ENCODE measurements at regions not wholly inside any gene's neighbourhood (a gene's known extent, or its start where the extent isn't known, plus 50 kb on each side); places are given as distances from the start of the nearest gene placed in this dataset.
"Not testable (repeated sequence)": the region's sequence is repeated elsewhere in the genome, so short reads cannot be mapped to it uniquely, and the experiment has no call there.

DNA sequence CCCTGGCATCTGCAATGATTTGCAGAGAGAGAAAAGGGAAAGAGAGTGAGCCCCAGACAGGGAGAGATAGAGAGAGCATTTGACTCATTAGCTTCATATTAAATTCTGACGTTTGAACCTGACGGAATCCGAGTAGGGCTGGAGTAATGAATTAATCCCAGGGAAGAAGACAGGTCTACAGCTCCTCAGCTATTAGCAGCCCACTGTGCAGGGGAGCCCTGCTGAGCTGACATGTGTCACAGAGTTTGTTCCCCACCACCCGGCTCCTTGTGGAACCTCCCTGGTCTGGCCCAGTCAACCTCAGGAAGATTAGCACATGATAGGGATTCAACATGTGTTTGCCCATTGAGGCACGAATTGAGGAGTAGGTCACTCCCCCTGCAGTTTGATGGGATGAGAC, 404.0 kb downstream of the BUD13 start:
- intact Hi-C loops (cut with DNase I), result no loop called here
- no peak overlapping the region for H3K27ac ChIP-seq
- no peak for DNase-seq (ENCODE audit: extremely low spot score in 2 of 2)
- H3K4me3 ChIP-seq, result no peak overlapping the region
- TF ChIP-seq POLR2AphosphoS5 (IDR thresholded peaks at IDR 0.05; ENCODE audit: insufficient read depth in 1 of 2, low read depth in 1 of 2) (no peak), POLR2A (IDR thresholded peaks at IDR 0.05) (no peak)
- TF ChIP-seq, protein P1, sequence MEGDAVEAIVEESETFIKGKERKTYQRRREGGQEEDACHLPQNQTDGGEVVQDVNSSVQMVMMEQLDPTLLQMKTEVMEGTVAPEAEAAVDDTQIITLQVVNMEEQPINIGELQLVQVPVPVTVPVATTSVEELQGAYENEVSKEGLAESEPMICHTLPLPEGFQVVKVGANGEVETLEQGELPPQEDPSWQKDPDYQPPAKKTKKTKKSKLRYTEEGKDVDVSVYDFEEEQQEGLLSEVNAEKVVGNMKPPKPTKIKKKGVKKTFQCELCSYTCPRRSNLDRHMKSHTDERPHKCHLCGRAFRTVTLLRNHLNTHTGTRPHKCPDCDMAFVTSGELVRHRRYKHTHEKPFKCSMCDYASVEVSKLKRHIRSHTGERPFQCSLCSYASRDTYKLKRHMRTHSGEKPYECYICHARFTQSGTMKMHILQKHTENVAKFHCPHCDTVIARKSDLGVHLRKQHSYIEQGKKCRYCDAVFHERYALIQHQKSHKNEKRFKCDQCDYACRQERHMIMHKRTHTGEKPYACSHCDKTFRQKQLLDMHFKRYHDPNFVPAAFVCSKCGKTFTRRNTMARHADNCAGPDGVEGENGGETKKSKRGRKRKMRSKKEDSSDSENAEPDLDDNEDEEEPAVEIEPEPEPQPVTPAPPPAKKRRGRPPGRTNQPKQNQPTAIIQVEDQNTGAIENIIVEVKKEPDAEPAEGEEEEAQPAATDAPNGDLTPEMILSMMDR (IDR thresholded peaks at IDR 0.05), result no peak
- no peaks in the 10 kb centered on the region for H3K9me3 ChIP-seq
- H3K36me3 ChIP-seq, result no peaks in the 10 kb centered on the region
- H3K4me1 ChIP-seq, result no peaks in the 10 kb centered on the region
- no peaks in the 10 kb centered on the region for H3K27me3 ChIP-seq

DNA sequence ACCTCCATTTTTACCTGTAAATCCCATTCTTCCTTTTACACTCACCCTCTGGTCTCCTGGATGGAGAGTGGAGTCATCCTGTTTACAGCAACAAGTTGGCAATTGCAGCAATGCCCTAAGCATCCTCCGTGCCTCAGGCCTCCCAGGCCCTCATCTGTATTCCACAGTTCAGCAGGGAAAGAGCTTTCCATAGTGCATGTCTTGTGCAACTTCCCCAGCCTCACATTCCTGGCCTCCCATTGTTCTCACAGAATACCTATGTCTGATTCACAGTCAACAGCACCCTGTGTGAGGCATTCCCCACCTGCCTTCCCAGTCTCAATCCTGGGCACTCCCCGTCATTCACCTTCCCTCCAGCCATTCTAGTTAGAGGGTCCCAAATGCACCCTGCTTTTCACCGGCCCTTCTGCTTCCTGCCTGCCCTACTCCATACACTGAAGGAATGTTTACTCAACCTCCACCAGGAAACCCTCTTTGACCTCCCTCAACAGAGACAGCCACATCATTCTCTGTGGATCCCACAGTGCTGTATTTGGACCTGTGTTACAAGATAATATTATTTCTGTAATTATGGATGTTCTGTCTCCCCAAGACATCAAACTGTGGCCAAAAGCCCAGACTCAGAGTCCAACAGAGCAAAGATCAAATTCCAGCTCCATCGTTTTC, 405.7 kb downstream of the BUD13 start:
- no peak for DNase-seq (ENCODE audit: extremely low spot score in 2 of 2)
- Histone ChIP-seq H3K4me3 (no peak overlapping the region), H3K27me3 (no peaks in the 10 kb centered on the region), H3K9me3 (no peaks in the 10 kb centered on the region), H3K36me3 (no peaks in the 10 kb centered on the region), H3K4me1 (no peaks in the 10 kb centered on the region), H3K27ac (no peak overlapping the region)
- TF ChIP-seq, protein P1 (IDR thresholded peaks at IDR 0.05), result no peak
- TF ChIP-seq POLR2A (IDR thresholded peaks at IDR 0.05), result no peak
- no peak for TF ChIP-seq POLR2AphosphoS5 (IDR thresholded peaks at IDR 0.05; ENCODE audit: insufficient read depth in 1 of 2, low read depth in 1 of 2)
- intact Hi-C loops (cut with DNase I), result no loop called here

DNA sequence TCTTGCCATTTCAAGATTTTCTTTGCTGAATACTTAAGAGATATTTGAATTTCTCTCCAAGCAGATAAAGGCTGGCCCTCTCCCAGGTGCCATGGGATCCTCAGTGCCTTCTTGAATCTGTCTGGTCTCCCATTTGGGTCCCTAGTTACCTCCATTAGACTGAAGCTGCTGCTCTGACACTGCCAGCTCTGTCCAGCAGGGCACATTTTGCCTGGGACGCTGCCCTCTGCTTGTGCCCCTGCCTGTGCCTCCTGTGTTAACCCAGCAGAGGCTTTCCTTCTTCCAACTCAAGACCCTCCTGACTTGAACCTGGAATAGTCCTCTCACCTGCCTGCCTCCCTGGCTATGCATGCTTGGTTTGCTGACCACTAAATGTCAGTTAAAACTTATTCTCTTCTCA, 406.3 kb downstream of the BUD13 start:
- H3K4me3 ChIP-seq, result no peak overlapping the region
- TF ChIP-seq POLR2AphosphoS5 (IDR thresholded peaks at IDR 0.05; ENCODE audit: insufficient read depth in 1 of 2, low read depth in 1 of 2) (no peak), POLR2A (IDR thresholded peaks at IDR 0.05) (no peak)
- TF ChIP-seq, protein P1 (IDR thresholded peaks at IDR 0.05), result no peak
- no peaks in the 10 kb centered on the region for H3K9me3 ChIP-seq
- H3K4me1 ChIP-seq, result no peaks in the 10 kb centered on the region
- no peak for DNase-seq (ENCODE audit: extremely low spot score in 2 of 2)
- H3K27ac ChIP-seq, result no peak overlapping the region
- no peaks in the 10 kb centered on the region for H3K27me3 ChIP-seq
- intact Hi-C loops (cut with DNase I), result no loop called here
- H3K36me3 ChIP-seq, result no peaks in the 10 kb centered on the region

DNA sequence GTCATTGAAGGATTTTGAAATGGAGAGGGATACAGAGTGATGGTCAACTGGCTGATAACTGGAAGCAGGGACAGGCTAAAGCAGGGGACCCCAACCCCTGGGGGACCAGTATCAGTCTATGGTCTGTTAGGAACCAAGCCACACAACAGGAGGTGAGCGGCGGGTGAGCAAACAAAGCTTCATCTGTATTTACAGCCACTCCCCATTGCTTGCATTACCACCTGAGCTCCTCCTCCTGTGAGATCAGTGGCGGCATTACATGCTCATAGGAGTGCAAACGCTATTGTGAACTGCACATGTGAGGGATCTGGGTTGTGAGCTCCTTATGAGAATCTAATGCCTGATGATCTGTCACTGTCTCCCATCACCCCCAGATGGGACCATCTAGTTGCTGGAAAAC, 407.9 kb downstream of the BUD13 start:
- DNase-seq (ENCODE audit: extremely low spot score in 2 of 2); intact Hi-C loops (cut with DNase I); H3K4me3 ChIP-seq; H3K27ac ChIP-seq; H3K4me1 ChIP-seq; H3K36me3 ChIP-seq; H3K27me3 ChIP-seq; H3K9me3 ChIP-seq: not testable (repeated sequence)

DNA sequence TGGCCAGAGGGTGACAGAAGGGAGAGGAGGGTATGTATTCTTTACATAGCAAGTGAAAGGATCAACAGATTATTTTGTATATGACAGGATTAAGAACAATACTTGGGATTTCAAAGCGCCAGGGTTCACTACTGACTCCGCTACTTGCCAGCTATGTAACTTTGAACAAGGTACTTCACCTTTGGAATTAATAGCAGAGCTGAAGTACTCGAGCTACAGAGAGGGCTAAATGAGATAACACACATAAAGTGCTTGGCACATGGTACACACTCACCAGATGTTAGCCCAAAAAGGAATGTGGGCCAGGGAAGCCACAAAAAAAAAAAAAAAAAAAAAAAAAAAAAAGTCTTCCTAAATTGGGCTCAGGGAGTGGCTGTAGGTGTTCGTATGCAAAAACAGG, 408.4 kb downstream of the BUD13 start:
- Histone ChIP-seq H3K4me1 (no peaks in the 10 kb centered on the region), H3K27me3 (no peaks in the 10 kb centered on the region), H3K9me3 (no peaks in the 10 kb centered on the region), H3K4me3 (no peak overlapping the region), H3K27ac (no peak overlapping the region), H3K36me3 (no peaks in the 10 kb centered on the region)
- no peak for TF ChIP-seq POLR2AphosphoS5 (IDR thresholded peaks at IDR 0.05; ENCODE audit: insufficient read depth in 1 of 2, low read depth in 1 of 2)
- no peak for TF ChIP-seq POLR2A (IDR thresholded peaks at IDR 0.05)
- no peak for DNase-seq (ENCODE audit: extremely low spot score in 2 of 2)
- intact Hi-C loops (cut with DNase I), result no loop called here

DNA sequence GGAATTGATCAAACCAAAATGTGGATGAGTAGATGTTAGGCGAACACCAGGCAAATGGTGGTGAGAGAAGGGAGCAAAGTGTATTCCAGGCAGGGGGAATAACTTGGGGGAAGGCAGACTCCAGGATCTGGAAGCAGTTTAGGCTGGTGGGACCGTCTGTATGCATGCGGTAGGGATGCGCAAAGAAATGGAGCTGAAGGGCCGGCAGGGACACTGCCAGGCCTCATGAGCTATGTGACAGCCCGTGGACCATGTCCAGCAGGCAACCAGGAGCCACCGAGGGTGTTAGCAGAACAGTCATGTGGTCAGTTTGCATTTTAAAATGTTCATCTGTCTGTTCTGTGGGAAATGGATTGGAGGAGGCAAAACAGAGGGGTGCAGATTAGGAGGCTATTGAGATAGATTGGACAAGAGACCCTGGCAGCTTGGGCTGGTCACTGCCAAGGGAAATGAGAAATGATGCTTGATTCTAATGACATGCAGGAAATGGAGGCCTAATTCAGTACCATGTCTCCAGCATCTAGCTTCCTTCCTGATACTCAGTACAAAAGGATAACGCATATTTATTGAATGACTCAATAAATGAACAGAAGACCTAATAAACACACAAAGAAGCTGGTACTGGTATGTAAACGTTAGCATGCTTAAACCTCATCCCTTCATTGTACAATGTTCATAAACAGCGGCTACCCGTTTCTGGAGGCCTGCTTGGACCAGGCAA, 412.4 kb downstream of the BUD13 start:
- Histone ChIP-seq H3K27ac (no peak overlapping the region), H3K36me3 (no peaks in the 10 kb centered on the region), H3K4me3 (no peak overlapping the region), H3K9me3 (no peaks in the 10 kb centered on the region), H3K4me1 (no peaks in the 10 kb centered on the region), H3K27me3 (no peaks in the 10 kb centered on the region)
- DNase-seq (ENCODE audit: extremely low spot score in 2 of 2), result no peak
- TF ChIP-seq POLR2A (IDR thresholded peaks at IDR 0.05), result no peak
- TF ChIP-seq, protein P1 (IDR thresholded peaks at IDR 0.05), result no peak
- no peak for TF ChIP-seq POLR2AphosphoS5 (IDR thresholded peaks at IDR 0.05; ENCODE audit: insufficient read depth in 1 of 2, low read depth in 1 of 2)
- intact Hi-C loops (cut with DNase I), result no loop called here
